HG02938 (cell line): ENCODE measurements at regions not wholly inside any gene's neighbourhood (a gene's known extent, or its start where the extent isn't known, plus 50 kb on each side); places are given as distances from the start of the nearest gene placed in this dataset.

ENCODE experiments used
- ATAC-seq: cut with Tn5 transposase; IDR thresholded peaks from one replicate; pipeline ENCODE4 v1.9.1; 2021; ENCODE audit warnings: mild to moderate bottlenecking, moderate library complexity; ENCODE audit not compliant: unreplicated experiment

- no peak for ATAC-seq
These were observed 1458.3 kb downstream of the UQCRFS1 start for GRCh38 chr19:27754700-27755099.

GRCh38 chr19:27753622-27754021, 1459.3 kb downstream of the UQCRFS1 start:
- ATAC-seq, result no peak

GRCh38 chr19:27752530-27753184, 1460.3 kb downstream of the UQCRFS1 start:
- ATAC-seq, result no peak

GRCh38 chr19:27751044-27751391, 1461.9 kb downstream of the UQCRFS1 start:
- no peak for ATAC-seq

- no peak for ATAC-seq
These were observed 1462.4 kb downstream of the UQCRFS1 start for GRCh38 chr19:27750391-27751043.

- no peak for ATAC-seq
These were observed 1464.3 kb downstream of the UQCRFS1 start for GRCh38 chr19:27748551-27749152.

GRCh38 chr19:27746691-27747380, 1466.1 kb downstream of the UQCRFS1 start:
- no peak for ATAC-seq

- no peak for ATAC-seq
These were observed 1466.9 kb downstream of the UQCRFS1 start for GRCh38 chr19:27745978-27746542.

GRCh38 chr19:27744926-27745768, 1467.8 kb downstream of the UQCRFS1 start:
- ATAC-seq, result no peak

- ATAC-seq, result no peak
These were observed 1470.9 kb downstream of the UQCRFS1 start for GRCh38 chr19:27742041-27742440.

GRCh38 chr19:27741236-27741635, 1471.7 kb downstream of the UQCRFS1 start:
- ATAC-seq, result no peak

- ATAC-seq, result no peak
These were observed 1472.6 kb downstream of the UQCRFS1 start for GRCh38 chr19:27740396-27740795.

GRCh38 chr19:27738569-27739193, 1474.3 kb downstream of the UQCRFS1 start:
- ATAC-seq, result no peak

GRCh38 chr19:27736225-27736624, 1476.7 kb downstream of the UQCRFS1 start:
- ATAC-seq, result no peak

- ATAC-seq, result no peak
These were observed 1477.6 kb downstream of the UQCRFS1 start for GRCh38 chr19:27735314-27735713.

GRCh38 chr19:27734496-27735220, 1478.3 kb downstream of the UQCRFS1 start:
- ATAC-seq, result no peak

- no peak for ATAC-seq
These were observed 1479.2 kb downstream of the UQCRFS1 start for GRCh38 chr19:27733551-27734266.

GRCh38 chr19:27729332-27729731, 1483.6 kb downstream of the UQCRFS1 start:
- no peak for ATAC-seq

GRCh38 chr19:27722625-27723024, 1490.3 kb downstream of the UQCRFS1 start:
- ATAC-seq, result no peak
